ENCODE measurements at regions not wholly inside any gene's neighbourhood (a gene's known extent, or its start where the extent isn't known, plus 50 kb on each side); places are given as distances from the start of the nearest gene placed in this dataset.

DNA sequence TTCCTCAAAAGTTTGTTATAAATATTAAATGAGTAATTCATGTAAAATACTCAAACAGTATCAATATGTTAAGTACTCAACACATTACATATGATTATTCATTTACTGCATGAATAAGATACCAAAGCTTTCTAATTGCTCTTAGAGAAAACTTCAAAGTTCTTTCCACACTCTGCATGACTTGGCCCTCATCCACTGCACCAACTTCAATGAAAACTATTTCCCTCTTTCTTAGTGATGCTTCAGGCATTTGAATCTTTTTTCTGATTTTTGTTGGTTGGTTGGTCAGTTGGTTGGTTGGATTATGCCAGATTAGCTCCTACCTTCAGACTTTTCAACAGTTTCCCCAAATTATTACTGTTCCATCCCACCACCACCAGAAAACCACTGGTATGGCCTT, 314.7 kb upstream of the RGMB start:
- Histone ChIP-seq H3K36me3 (ENCODE audit: control insufficient read depth in 2 of 2, insufficient read depth in 1 of 2, low read length in 2 of 2) (no peaks in the 10 kb centered on the region), H3K27ac (ENCODE audit: extremely low read depth, low read depth, low read length) (no peak overlapping the region), H3K4me1 (ENCODE audit: control insufficient read depth, insufficient read depth, low read length) (no peaks in the 10 kb centered on the region), H3K9me3 (ENCODE audit: control insufficient read depth, insufficient read depth, low read depth, low read length) (no peaks in the 10 kb centered on the region), H3K4me3 (ENCODE audit: low read depth, low read length) (no peak overlapping the region)
- CTCF ChIA-PET, result interaction anchor here (1.2 kb wide), 1 partner anchor 310 kb away, joined by 6 read pairs; no protein-coding TSS in a partner anchor
- POLR2A ChIA-PET, result no interaction called here
- TF ChIP-seq, protein P1, sequence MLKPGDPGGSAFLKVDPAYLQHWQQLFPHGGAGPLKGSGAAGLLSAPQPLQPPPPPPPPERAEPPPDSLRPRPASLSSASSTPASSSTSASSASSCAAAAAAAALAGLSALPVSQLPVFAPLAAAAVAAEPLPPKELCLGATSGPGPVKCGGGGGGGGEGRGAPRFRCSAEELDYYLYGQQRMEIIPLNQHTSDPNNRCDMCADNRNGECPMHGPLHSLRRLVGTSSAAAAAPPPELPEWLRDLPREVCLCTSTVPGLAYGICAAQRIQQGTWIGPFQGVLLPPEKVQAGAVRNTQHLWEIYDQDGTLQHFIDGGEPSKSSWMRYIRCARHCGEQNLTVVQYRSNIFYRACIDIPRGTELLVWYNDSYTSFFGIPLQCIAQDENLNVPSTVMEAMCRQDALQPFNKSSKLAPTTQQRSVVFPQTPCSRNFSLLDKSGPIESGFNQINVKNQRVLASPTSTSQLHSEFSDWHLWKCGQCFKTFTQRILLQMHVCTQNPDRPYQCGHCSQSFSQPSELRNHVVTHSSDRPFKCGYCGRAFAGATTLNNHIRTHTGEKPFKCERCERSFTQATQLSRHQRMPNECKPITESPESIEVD (tag by site-specific recombination; IDR thresholded peaks at IDR 0.05), result no peak
- TF ChIP-seq EGR2 (tag by site-specific recombination; IDR thresholded peaks at IDR 0.05; ENCODE audit: low read depth), result no peak
- TF ChIP-seq, protein P2, sequence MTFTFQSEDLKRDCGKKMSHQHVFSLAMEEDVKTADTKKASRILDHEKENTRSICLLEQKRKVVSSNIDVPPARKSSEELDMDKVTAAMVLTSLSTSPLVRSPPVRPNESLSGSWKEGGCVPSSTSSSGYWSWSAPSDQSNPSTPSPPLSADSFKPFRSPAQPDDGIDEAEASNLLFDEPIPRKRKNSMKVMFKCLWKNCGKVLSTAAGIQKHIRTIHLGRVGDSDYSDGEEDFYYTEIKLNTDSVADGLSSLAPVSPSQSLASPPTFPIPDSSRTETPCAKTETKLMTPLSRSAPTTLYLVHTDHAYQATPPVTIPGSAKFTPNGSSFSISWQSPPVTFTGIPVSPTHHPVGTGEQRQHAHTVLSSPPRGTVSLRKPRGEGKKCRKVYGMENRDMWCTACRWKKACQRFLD (tag by site-specific recombination; IDR thresholded peaks at IDR 0.05), result no peak
- TF ChIP-seq, protein P3, sequence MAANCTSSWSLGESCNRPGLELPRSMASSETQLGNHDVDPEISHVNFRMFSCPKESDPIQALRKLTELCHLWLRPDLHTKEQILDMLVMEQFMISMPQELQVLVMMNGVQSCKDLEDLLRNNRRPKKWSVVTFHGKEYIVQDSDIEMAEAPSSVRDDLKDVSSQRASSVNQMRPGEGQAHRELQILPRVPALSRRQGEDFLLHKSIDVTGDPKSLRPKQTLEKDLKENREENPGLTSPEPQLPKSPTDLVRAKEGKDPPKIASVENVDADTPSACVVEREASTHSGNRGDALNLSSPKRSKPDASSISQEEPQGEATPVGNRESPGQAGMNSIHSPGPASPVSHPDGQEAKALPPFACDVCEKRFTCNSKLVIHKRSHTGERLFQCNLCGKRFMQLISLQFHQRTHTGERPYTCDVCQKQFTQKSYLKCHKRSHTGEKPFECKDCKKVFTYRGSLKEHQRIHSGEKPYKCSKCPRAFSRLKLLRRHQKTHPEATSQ (tag by site-specific recombination; IDR thresholded peaks at IDR 0.05), result no peak
- no peak for TF ChIP-seq ZSCAN23 (tag by site-specific recombination; IDR thresholded peaks at IDR 0.05)
- no peak for TF ChIP-seq ZNF626 (tag by site-specific recombination; IDR thresholded peaks at IDR 0.05)
- TF ChIP-seq ZNF560 (tag by site-specific recombination; IDR thresholded peaks at IDR 0.05; ENCODE audit: borderline replicate concordance), result no peak
- no peak for TF ChIP-seq YY1 (tag by site-specific recombination; IDR thresholded peaks at IDR 0.05)

DNA sequence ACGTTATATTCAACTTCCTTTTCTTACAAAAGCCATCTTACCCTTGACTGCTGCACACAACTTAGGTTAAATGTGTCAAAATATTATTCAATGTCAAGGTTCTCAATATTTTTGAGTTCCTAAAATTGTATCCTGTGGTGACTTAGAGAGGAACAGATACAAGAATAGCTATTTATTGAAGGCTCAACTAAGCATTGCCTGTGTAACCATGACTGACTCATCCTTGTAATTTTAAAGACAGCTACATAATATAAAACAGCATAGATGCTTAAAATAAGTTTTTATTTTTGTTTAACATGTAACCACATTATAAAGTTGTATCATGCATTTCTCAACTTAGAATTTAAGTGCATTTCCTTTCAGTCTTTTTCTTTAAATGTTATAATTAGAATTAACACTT, 312.9 kb upstream of the RGMB start:
- ChIA-PET POLR2A (no interaction called here), CTCF (no interaction called here)
- no peak overlapping the region for H3K27ac ChIP-seq (ENCODE audit: extremely low read depth, low read depth, low read length)
- H3K36me3 ChIP-seq (ENCODE audit: control insufficient read depth in 2 of 2, insufficient read depth in 1 of 2, low read length in 2 of 2), result no peaks in the 10 kb centered on the region
- H3K4me1 ChIP-seq (ENCODE audit: control insufficient read depth, insufficient read depth, low read length), result no peaks in the 10 kb centered on the region
- H3K4me3 ChIP-seq (ENCODE audit: low read depth, low read length), result no peak overlapping the region
- no peaks in the 10 kb centered on the region for H3K9me3 ChIP-seq (ENCODE audit: control insufficient read depth, insufficient read depth, low read depth, low read length)
- TF ChIP-seq ZNF626 (tag by site-specific recombination; IDR thresholded peaks at IDR 0.05), result no peak
- TF ChIP-seq ZNF140 (tag by site-specific recombination; IDR thresholded peaks at IDR 0.05), result no peak
- TF ChIP-seq, protein P4, sequence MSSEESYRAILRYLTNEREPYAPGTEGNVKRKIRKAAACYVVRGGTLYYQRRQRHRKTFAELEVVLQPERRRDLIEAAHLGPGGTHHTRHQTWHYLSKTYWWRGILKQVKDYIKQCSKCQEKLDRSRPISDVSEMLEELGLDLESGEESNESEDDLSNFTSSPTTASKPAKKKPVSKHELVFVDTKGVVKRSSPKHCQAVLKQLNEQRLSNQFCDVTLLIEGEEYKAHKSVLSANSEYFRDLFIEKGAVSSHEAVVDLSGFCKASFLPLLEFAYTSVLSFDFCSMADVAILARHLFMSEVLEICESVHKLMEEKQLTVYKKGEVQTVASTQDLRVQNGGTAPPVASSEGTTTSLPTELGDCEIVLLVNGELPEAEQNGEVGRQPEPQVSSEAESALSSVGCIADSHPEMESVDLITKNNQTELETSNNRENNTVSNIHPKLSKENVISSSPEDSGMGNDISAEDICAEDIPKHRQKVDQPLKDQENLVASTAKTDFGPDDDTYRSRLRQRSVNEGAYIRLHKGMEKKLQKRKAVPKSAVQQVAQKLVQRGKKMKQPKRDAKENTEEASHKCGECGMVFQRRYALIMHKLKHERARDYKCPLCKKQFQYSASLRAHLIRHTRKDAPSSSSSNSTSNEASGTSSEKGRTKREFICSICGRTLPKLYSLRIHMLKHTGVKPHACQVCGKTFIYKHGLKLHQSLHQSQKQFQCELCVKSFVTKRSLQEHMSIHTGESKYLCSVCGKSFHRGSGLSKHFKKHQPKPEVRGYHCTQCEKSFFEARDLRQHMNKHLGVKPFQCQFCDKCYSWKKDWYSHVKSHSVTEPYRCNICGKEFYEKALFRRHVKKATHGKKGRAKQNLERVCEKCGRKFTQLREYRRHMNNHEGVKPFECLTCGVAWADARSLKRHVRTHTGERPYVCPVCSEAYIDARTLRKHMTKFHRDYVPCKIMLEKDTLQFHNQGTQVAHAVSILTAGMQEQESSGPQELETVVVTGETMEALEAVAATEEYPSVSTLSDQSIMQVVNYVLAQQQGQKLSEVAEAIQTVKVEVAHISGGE (tag by site-specific recombination; conservative IDR thresholded peaks at IDR 0.05; ENCODE audit: low read depth), result no peak
- no peak for TF ChIP-seq ZFP3 (tag by site-specific recombination; IDR thresholded peaks at IDR 0.05; ENCODE audit: low read depth)
- TF ChIP-seq, protein P5, sequence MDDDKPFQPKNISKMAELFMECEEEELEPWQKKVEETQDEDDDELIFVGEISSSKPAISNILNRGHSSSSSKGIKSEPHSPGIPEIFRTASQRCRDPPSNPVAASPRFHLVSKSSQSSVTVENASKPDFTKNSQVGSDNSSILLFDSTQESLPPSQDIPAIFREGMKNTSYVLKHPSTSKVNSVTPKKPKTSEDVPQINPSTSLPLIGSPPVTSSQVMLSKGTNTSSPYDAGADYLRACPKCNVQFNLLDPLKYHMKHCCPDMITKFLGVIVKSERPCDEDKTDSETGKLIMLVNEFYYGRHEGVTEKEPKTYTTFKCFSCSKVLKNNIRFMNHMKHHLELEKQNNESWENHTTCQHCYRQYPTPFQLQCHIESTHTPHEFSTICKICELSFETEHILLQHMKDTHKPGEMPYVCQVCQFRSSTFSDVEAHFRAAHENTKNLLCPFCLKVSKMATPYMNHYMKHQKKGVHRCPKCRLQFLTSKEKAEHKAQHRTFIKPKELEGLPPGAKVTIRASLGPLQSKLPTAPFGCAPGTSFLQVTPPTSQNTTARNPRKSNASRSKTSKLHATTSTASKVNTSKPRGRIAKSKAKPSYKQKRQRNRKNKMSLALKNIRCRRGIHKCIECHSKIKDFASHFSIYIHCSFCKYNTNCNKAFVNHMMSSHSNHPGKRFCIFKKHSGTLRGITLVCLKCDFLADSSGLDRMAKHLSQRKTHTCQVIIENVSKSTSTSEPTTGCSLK (tag by site-specific recombination; IDR thresholded peaks at IDR 0.05), result no peak
- TF ChIP-seq, protein P6, sequence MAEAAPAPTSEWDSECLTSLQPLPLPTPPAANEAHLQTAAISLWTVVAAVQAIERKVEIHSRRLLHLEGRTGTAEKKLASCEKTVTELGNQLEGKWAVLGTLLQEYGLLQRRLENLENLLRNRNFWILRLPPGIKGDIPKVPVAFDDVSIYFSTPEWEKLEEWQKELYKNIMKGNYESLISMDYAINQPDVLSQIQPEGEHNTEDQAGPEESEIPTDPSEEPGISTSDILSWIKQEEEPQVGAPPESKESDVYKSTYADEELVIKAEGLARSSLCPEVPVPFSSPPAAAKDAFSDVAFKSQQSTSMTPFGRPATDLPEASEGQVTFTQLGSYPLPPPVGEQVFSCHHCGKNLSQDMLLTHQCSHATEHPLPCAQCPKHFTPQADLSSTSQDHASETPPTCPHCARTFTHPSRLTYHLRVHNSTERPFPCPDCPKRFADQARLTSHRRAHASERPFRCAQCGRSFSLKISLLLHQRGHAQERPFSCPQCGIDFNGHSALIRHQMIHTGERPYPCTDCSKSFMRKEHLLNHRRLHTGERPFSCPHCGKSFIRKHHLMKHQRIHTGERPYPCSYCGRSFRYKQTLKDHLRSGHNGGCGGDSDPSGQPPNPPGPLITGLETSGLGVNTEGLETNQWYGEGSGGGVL (tag by site-specific recombination; IDR thresholded peaks at IDR 0.05), result no peak
- TF ChIP-seq MZF1 (tag by site-specific recombination; IDR thresholded peaks at IDR 0.05; ENCODE audit: borderline replicate concordance), result no peak
- no peak for TF ChIP-seq ZNF768 (tag by site-specific recombination; IDR thresholded peaks at IDR 0.05)
